H9 (cell line): ENCODE measurements at regions not wholly inside any gene's neighbourhood (a gene's known extent, or its start where the extent isn't known, plus 50 kb on each side); places are given as distances from the start of the nearest gene placed in this dataset.
A peak's percentile ranks its signal among the peaks of the same experiment; 100 is the strongest.

Experiments used
- DNase-seq: peaks from one replicate; pipeline ENCODE4 v3.0.0-alpha.2; 2017
- H2AFZ ChIP-seq: one replicate; pipeline ENCODE4 v1.6.1; 2013; ENCODE audit warnings: mild to moderate bottlenecking, low read length, control low read depth, moderate library complexity
- H2AK5ac ChIP-seq: 2 replicates; pipeline ENCODE4 v1.6.1; 2013; ENCODE audit warnings: low read length, control low read depth, mixed read lengths; ENCODE audit not compliant: insufficient read length
- H2BK120ac ChIP-seq: one replicate; pipeline ENCODE4 v1.6.1; 2013; ENCODE audit warnings: low read depth, mild to moderate bottlenecking, low read length, control low read depth, inconsistent platforms; ENCODE audit not compliant: poor library complexity, severe bottlenecking
- H2BK12ac ChIP-seq: 2 replicates; pipeline ENCODE4 v1.6.1; 2013; ENCODE audit warnings: low read length, control low read depth, mixed read lengths, low read depth; ENCODE audit not compliant: insufficient read length
- H2BK15ac ChIP-seq: 2 replicates; pipeline ENCODE4 v1.6.1; 2013; ENCODE audit warnings: low read depth, low read length, control low read depth
- H2BK20ac ChIP-seq: one replicate; pipeline ENCODE4 v1.6.1; 2013; ENCODE audit warnings: low read depth, mild to moderate bottlenecking, low read length, control low read depth, inconsistent platforms; ENCODE audit not compliant: poor library complexity, severe bottlenecking
- H2BK5ac ChIP-seq: 2 replicates; pipeline ENCODE4 v1.6.1; 2013; ENCODE audit warnings: low read length, control low read depth, mixed read lengths; ENCODE audit not compliant: insufficient read length
- H3K14ac ChIP-seq: 2 replicates; pipeline ENCODE4 v1.6.1; 2013; ENCODE audit warnings: low read length, control low read depth; ENCODE audit not compliant: insufficient read depth
- H3K18ac ChIP-seq: 2 replicates; pipeline ENCODE4 v1.6.1; 2013; ENCODE audit warnings: low read depth, mild to moderate bottlenecking, mixed read lengths, low read length, control low read depth; ENCODE audit not compliant: insufficient read length
- H3K23ac ChIP-seq: 2 replicates; pipeline ENCODE4 v1.6.1; 2013; ENCODE audit warnings: low read length, control low read depth, mixed read lengths, low read depth; ENCODE audit not compliant: insufficient read length
- H3K23me2 ChIP-seq: 2 replicates; pipeline ENCODE4 v1.6.1; 2013; ENCODE audit warnings: low read depth, mild to moderate bottlenecking, mixed read lengths, low read length, control low read depth; ENCODE audit not compliant: insufficient read length, poor library complexity, severe bottlenecking
- H3K27ac ChIP-seq: 2 replicates; pipeline ENCODE4 v1.5.1; 2013; ENCODE audit warnings: low read length, control low read depth, mixed read lengths, low read depth; ENCODE audit not compliant: insufficient read length
- H3K27me3 ChIP-seq: 2 replicates; pipeline ENCODE4 v1.6.1; 2013; ENCODE audit warnings: low read length, control low read depth, inconsistent platforms; ENCODE audit not compliant: insufficient read depth
- H3K4ac ChIP-seq: 2 replicates; pipeline ENCODE4 v1.6.1; 2013; ENCODE audit warnings: low read depth, mild to moderate bottlenecking, control low read depth, inconsistent platforms, low read length, moderate library complexity
- H3K4me1 ChIP-seq: 2 replicates; pipeline ENCODE4 v1.6.1; 2013; ENCODE audit warnings: low read length, control low read depth, inconsistent platforms; ENCODE audit not compliant: insufficient read depth
- H3K4me2 ChIP-seq: 2 replicates; pipeline ENCODE4 v1.6.1; 2013; ENCODE audit warnings: low read length, control low read depth, mixed read lengths; ENCODE audit not compliant: insufficient read length, insufficient read depth
- H3K56ac ChIP-seq: 2 replicates; pipeline ENCODE4 v1.6.1; 2013; ENCODE audit warnings: low read depth, mild to moderate bottlenecking, mixed read lengths, low read length, control low read depth; ENCODE audit not compliant: insufficient read length
- H3K79me1 ChIP-seq: 2 replicates; pipeline ENCODE4 v1.6.1; 2013; ENCODE audit warnings: low read depth, mild to moderate bottlenecking, moderate library complexity, low read length, control low read depth, inconsistent platforms; ENCODE audit not compliant: insufficient read depth, poor library complexity, severe bottlenecking
- H3K79me2 ChIP-seq: 2 replicates; pipeline ENCODE4 v1.6.1; 2013; ENCODE audit warnings: low read length, control low read depth, inconsistent platforms; ENCODE audit not compliant: insufficient read depth
- H3K9ac ChIP-seq: 2 replicates; pipeline ENCODE4 v1.6.1; 2013; ENCODE audit warnings: low read length, control low read depth, mixed read lengths; ENCODE audit not compliant: insufficient read length; ENCODE audit errors: extremely low read depth
- H3K9me3 ChIP-seq: one replicate; pipeline ENCODE4 v1.6.1; 2013; ENCODE audit warnings: low read depth, low read length, inconsistent platforms; ENCODE audit not compliant: control insufficient read depth
- H3T11ph ChIP-seq: one replicate; pipeline ENCODE4 v1.6.1; 2013; ENCODE audit warnings: mild to moderate bottlenecking, low read length, control low read depth, inconsistent platforms
- H4K20me1 ChIP-seq: one replicate; pipeline ENCODE4 v1.6.1; 2013; ENCODE audit not compliant: control insufficient read depth, insufficient read length, insufficient read depth
- H4K5ac ChIP-seq: 2 replicates; pipeline ENCODE4 v1.6.1; 2013; ENCODE audit warnings: low read depth, mild to moderate bottlenecking, mixed read lengths, low read length, control low read depth; ENCODE audit not compliant: insufficient read length
- H4K8ac ChIP-seq: replicated peaks from 2 replicates; pipeline ENCODE4 v1.6.1; 2013; ENCODE audit warnings: low read length, control low read depth, mixed read lengths, low read depth; ENCODE audit not compliant: insufficient read length
- H4K91ac ChIP-seq: 2 replicates; pipeline ENCODE4 v1.6.1; 2013; ENCODE audit warnings: low read depth, mild to moderate bottlenecking, moderate library complexity, mixed read lengths, low read length, control low read depth; ENCODE audit not compliant: insufficient read length
- H3K27ac Mint-ChIP-seq, 3 experiments: 2 replicates in 2 of 3; 3 replicates in 1 of 3; pipeline ENCODE4 v1.8.0; 2020 to 2021; ENCODE audit warnings: mixed read lengths in 3 of 3, mild to moderate bottlenecking in 1 of 3, moderate library complexity in 1 of 3
- H3K27me3 Mint-ChIP-seq: 2 replicates; pipeline ENCODE4 v1.8.0; 2021; ENCODE audit warnings: low read depth, mild to moderate bottlenecking, moderate library complexity, mixed read lengths
- H3K36me3 Mint-ChIP-seq, 3 experiments: 2 replicates in 2 of 3; 3 replicates in 1 of 3; pipeline ENCODE4 v1.8.0; 2020 to 2021; ENCODE audit warnings: low read depth in 3 of 3, mixed read lengths in 3 of 3; ENCODE audit not compliant: insufficient read depth in 1 of 3
- H3K4me1 Mint-ChIP-seq, 2 experiments: 2 replicates each; pipeline ENCODE4 v1.8.0; 2020; ENCODE audit warnings: mixed read lengths in 2 of 2
- H3K4me3 Mint-ChIP-seq, 2 experiments: 2 replicates in 1 of 2; 3 replicates in 1 of 2; pipeline ENCODE4 v1.8.0; 2020 to 2021; ENCODE audit warnings: mild to moderate bottlenecking in 2 of 2, mixed read lengths in 2 of 2, moderate library complexity in 1 of 2
- H3K9me3 Mint-ChIP-seq, 2 experiments: 2 replicates in 1 of 2; 3 replicates in 1 of 2; pipeline ENCODE4 v1.8.0; 2020; ENCODE audit warnings: mild to moderate bottlenecking in 2 of 2, mixed read lengths in 2 of 2, moderate library complexity in 1 of 2
- CTCF ChIP-seq: fragments of 200-600 bp; sonication (generic); conservative IDR thresholded peaks from 3 replicates; pipeline ENCODE4 v1.8.0; 2021; ENCODE audit warnings: antibody characterized with exemption, mild to moderate bottlenecking
- WGBS: extraction: QIAGEN DNeasy Blood & Tissue Kit; methylation state at CpG from one replicate; pipeline ENCODE4 v1.1.7; 2013; ENCODE audit warnings: missing lambda C conversion rate, low lambda C conversion rate, mixed read lengths; ENCODE audit not compliant: insufficient read length; ENCODE audit errors: extremely low coverage; 5-methylcytosine and 5-hydroxymethylcytosine counted together

- peak overlapping the region; percentile 30 to 74 (median 44); a peak in 3 of 7 replicates for H3K27ac Mint-ChIP-seq
- H3K4me3 Mint-ChIP-seq = no peak overlapping the region; a peak in 1 of 5 replicates
- no peak overlapping the region for H3K9ac ChIP-seq
These were observed 425.7 kb upstream of the NFE2L3 start for GRCh38 chr7:25726170-25726780.

More at GRCh38 chr7:25726170-25726780, 425.7 kb upstream of the NFE2L3 start:
- Histone ChIP-seq H3K14ac (no peak overlapping the region), H3K18ac (no peak overlapping the region), H4K20me1 (no peaks in the 10 kb centered on the region), H3K79me2 (no peaks in the 10 kb centered on the region), H3K23me2 (no peaks in the 10 kb centered on the region), H3K4ac (no peak overlapping the region), H3K27ac (no peak overlapping the region), H3K79me1 (no peaks in the 10 kb centered on the region), H4K91ac (no peak overlapping the region), H4K8ac (no peak overlapping the region), H3K27me3 (no peaks in the 10 kb centered on the region), H2BK120ac (no peak overlapping the region), H4K5ac (no peak overlapping the region), H2BK12ac (no peak overlapping the region), H3K4me2 (no peak overlapping the region), H3K4me1 (peaks cover 12% of the 10 kb centered on the region), H3K56ac (no peak overlapping the region), H3K23ac (no peak overlapping the region), H2BK20ac (no peak overlapping the region), H2BK15ac (no peak overlapping the region), H2AK5ac (no peak overlapping the region), H2AFZ (no peak overlapping the region), H3K9me3 (no peaks in the 10 kb centered on the region), H3T11ph (no peak overlapping the region), H2BK5ac (no peak overlapping the region)
- peaks cover 40 to 53% of the 10 kb centered on the region in 2 experiments for H3K4me1 Mint-ChIP-seq
- H3K9me3 Mint-ChIP-seq = no peaks in the 10 kb centered on the region
- H3K36me3 Mint-ChIP-seq = no peaks in the 10 kb centered on the region
- DNase-seq = peak; percentile 39
- WGBS = no CpG with 5 or more reads among the region's 8 CpGs
- TF ChIP-seq CTCF = no peak
- peaks cover 4% of the 10 kb centered on the region; the same call in 1 of the 2 replicates for H3K27me3 Mint-ChIP-seq
